GM18907 (cell line): ENCODE measurements at regions not wholly inside any gene's neighbourhood (a gene's known extent, or its start where the extent isn't known, plus 50 kb on each side); places are given as distances from the start of the nearest gene placed in this dataset.

Experiments used
- ATAC-seq: cut with Tn5 transposase; IDR thresholded peaks from one replicate; pipeline ENCODE4 v1.9.1; 2021; ENCODE audit warnings: mild to moderate bottlenecking, moderate library complexity; ENCODE audit not compliant: unreplicated experiment

GRCh38 chr2:199631129-199631528 is 173.4 kb upstream of the SATB2 start:
- ATAC-seq, result no peak

- no peak for ATAC-seq
Measured at GRCh38 chr2:199629301-199629700, 171.6 kb upstream of the SATB2 start.

- no peak for ATAC-seq
Measured at GRCh38 chr2:199627417-199627816, 169.7 kb upstream of the SATB2 start.

GRCh38 chr2:199624958-199625357 is 167.2 kb upstream of the SATB2 start:
- no peak for ATAC-seq

- ATAC-seq, result no peak
Measured at GRCh38 chr2:199612509-199613130, 154.9 kb upstream of the SATB2 start.

GRCh38 chr2:199607914-199608313 is 150.2 kb upstream of the SATB2 start:
- no peak for ATAC-seq

GRCh38 chr2:199606193-199606780 is 148.5 kb upstream of the SATB2 start:
- ATAC-seq, result no peak

GRCh38 chr2:199603721-199604291 is 146.1 kb upstream of the SATB2 start:
- ATAC-seq, result no peak

GRCh38 chr2:199602896-199603717 is 145.4 kb upstream of the SATB2 start:
- no peak for ATAC-seq

- ATAC-seq, result peak; percentile 80
Measured at GRCh38 chr2:199602271-199602895, 144.6 kb upstream of the SATB2 start.

- no peak for ATAC-seq
Measured at GRCh38 chr2:199596549-199596948, 138.8 kb upstream of the SATB2 start.

- ATAC-seq, result no peak
Measured at GRCh38 chr2:199594443-199594842, 136.7 kb upstream of the SATB2 start.

GRCh38 chr2:199591826-199592225 is 134.1 kb upstream of the SATB2 start:
- ATAC-seq, result no peak

- ATAC-seq, result no peak
Measured at GRCh38 chr2:199590321-199591203, 132.8 kb upstream of the SATB2 start.

GRCh38 chr2:199589306-199589705 is 131.6 kb upstream of the SATB2 start:
- ATAC-seq, result no peak

GRCh38 chr2:199588054-199588453 is 130.3 kb upstream of the SATB2 start:
- ATAC-seq, result no peak

GRCh38 chr2:199586646-199587045 is 128.9 kb upstream of the SATB2 start:
- no peak for ATAC-seq

- ATAC-seq, result no peak
Measured at GRCh38 chr2:199583676-199584075, 125.9 kb upstream of the SATB2 start.

- ATAC-seq, result no peak
Measured at GRCh38 chr2:199581935-199582360, 124.2 kb upstream of the SATB2 start.

GRCh38 chr2:199581408-199581807 is 123.7 kb upstream of the SATB2 start:
- no peak for ATAC-seq
